Gastroesophageal sphincter (tissue), 3 donors: ENCODE measurements at regions not wholly inside any gene's neighbourhood (a gene's known extent, or its start where the extent isn't known, plus 50 kb on each side); places are given as distances from the start of the nearest gene placed in this dataset.

Experiments used
- CTCF ChIP-seq, 4 experiments: fragments of 200-600 bp in 2 of 4; fragments of 450-650 bp in 2 of 4; sonication (generic) in 1 of 4; IDR thresholded peaks; one replicate each; pipeline ENCODE4 v1.5.1; 2017 to 2019; ENCODE audit warnings: antibody characterized with exemption in 4 of 4, mild to moderate bottlenecking in 2 of 4, moderate library complexity in 2 of 4
- POLR2A ChIP-seq, 2 donors: fragments of 450-650 bp; IDR thresholded peaks; one replicate each; pipeline ENCODE4 v1.6.1; 2017; ENCODE audit warnings: antibody characterized with exemption in 2 of 2, mild to moderate bottlenecking in 2 of 2, moderate library complexity in 1 of 2
- POLR2AphosphoS5 ChIP-seq: sonication (generic); formaldehyde crosslinking; IDR thresholded peaks from one replicate; pipeline ENCODE4 v1.6.1; 2017; ENCODE audit warnings: antibody characterized with exemption

GRCh38 chr12:127595506-127595905 lies 671.5 kb upstream of the TMEM132C start:
- TF ChIP-seq CTCF (IDR thresholded peaks at IDR 0.05) (no peak), POLR2A (IDR thresholded peaks at IDR 0.05) (no peak), POLR2AphosphoS5 (no peak)
